ENCODE measurements at regions not wholly inside any gene's neighbourhood (a gene's known extent, or its start where the extent isn't known, plus 50 kb on each side); places are given as distances from the start of the nearest gene placed in this dataset.
"Not testable (repeated sequence)": the region's sequence is repeated elsewhere in the genome, so short reads cannot be mapped to it uniquely, and the experiment has no call there.

DNA sequence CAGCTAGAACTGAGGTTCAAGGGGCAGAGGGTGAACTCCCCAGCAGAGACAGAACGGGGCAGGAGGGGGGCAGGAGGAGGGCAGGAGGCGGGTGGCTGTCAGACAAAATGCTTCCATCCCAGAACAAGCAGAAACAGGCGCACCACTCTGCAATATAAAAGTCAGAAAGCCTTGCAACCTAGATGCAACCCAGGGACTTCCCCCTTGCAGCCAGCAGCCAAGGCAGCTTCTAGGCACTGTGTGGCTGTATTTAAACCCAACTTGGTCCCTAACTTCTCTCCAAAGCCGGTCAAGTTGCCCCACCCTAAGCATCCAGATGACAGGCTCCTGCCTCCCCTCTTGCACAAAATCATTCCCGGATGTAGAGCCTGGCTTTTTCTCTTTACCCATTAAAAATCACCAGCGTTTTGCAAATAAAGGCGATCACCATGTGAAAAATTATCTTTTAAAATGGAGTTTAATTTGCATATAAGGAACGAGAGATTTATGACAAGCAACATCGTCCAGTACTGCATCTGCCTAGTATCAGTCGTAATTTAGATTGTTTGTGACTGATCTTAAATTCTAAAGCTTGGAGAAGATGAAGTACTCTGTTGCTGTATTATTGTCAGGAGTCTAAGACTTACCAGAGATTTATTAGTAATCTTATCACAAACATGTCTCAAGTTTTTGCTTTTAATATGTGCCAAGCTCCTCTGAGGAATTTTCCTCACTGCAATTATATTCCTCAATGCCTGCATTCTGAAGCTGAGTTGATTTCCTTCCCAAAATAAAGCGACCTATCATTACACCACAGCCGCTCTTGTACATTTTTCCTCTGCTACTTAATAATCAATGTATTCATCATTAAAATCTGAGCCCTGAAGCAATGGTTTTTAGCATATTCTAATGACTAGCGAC is 307.1 kb upstream of the ZNF507 start:
- DNase-seq (ENCODE audit: low read depth) = no peak

DNA sequence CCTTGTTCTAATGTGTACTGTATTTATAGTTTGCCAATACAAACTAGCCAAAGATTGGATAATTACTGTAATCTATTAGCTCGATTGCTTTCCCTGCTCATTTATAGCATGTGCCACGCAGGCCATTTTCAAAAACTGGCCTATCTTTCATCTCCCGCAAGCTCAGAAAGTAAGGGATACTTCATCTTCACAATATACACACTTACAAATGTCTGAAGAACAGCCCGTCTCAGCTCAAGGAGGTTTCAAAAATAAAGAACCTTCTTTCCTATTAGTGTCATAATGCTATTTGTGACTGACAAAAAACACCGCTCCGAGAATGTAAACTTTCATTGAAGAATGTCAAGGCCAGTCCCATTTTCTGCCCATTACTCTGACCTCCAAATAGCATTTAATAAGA is 306.4 kb upstream of the ZNF507 start:
- DNase-seq (ENCODE audit: low read depth) = no peak

DNA sequence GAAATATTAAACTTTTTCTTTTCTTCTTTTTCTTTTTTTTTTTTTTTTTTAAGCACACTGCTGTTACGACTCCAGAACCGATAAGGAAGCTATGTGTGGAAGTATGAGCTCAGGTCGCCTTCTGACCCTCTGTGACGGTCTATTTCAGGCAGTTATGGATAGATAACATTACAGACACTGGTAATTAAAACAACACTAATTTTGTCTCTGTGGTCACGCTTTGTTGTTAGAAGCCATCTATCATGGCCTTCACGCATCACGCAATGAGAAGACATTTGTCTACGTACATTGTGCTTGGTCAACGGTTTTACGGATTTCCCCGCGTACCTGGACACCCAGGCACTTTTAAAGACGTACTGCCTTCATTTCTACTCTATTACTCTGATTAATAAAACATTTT is 306.0 kb upstream of the ZNF507 start:
- no peak for DNase-seq (ENCODE audit: low read depth)

DNA sequence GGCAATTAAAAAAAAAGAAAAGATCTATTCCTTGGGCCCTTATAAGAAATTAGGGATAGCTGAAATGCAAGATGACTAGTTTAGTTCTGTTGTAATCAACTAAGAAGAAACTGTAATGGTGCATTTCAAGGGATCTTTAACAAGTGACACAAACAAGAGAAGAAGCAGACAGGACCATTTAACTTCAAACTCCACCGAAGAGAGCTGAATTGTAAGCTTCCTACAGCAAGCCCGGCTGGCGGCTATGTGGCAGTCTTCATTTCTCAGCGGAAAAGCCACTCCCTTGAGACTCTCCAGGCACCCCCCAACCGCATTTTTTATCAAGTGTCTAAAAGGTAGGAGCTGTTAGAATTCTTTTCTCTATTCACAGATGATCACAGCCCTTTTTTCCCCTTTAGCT is 305.2 kb upstream of the ZNF507 start:
- no peak for DNase-seq (ENCODE audit: low read depth)

DNA sequence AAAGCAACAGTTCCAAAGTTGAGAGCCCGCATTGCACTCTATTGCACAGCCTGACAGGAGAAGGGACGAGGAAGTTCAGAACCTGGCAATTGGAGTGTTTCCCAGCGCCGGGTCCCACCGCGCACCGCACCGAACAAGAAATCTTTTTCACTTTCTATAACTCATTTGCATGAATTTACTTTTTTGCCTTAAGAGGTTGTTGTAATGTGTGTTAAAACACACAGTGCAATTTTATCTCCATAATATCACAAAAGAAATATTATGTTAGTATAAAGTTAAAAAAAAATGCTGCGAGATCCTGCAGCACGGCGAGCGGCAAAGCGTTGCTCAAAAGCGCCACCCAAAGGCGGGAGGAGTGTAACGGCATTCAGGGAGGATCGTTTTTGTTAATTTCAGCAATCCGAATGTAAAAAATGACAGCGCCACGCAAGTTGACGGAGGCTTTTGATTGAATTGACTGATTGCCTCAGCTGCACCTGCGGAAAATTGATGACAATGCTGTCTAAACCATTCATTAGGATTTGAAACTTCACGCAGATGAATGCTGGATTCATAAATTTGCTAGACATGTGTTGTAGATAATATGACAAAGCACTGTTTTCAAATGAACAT is 303.6 kb upstream of the ZNF507 start:
- DNase-seq (ENCODE audit: low read depth) = no peak

DNA sequence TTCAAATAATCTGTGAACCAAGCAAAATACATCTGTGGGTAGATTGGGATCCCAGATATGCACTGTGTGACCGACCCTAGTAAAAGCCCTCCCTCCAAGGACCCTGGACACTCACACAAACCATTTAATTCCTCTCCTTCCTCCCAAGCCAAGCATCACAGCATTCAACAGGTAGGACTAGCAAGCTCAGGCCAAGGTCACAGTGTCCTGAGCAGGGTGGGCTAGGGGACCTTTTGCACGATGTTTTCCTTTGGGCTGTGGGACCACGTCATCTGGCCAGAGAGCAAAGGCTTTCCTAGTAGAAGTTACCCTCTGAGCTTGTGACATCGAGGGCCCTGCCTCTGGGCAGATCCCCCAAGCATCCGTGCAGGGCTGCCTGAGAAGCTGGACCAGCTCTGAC is 297.6 kb upstream of the ZNF507 start:
- DNase-seq (ENCODE audit: low read depth) = no peak

DNA sequence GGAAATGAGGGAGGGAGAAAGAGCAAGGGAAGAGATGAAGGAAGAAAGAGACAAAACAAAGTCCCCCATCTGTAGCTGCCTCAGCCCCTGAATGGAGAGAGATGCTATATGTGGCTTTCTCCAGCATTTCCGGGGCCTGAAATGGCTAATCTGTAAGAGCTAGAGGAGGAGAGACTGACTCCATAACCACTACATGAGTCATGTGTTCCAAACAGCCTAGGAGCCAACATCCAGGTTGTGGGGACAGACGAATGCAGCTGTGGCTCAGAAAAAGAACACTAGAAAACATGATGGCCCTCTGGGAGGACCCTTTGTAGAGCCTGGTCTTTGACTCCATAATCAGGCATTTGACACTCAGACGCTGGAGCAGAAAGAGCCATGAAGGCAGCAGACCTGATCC is 292.0 kb upstream of the ZNF507 start:
- DNase-seq (ENCODE audit: low read depth) = no peak

DNA sequence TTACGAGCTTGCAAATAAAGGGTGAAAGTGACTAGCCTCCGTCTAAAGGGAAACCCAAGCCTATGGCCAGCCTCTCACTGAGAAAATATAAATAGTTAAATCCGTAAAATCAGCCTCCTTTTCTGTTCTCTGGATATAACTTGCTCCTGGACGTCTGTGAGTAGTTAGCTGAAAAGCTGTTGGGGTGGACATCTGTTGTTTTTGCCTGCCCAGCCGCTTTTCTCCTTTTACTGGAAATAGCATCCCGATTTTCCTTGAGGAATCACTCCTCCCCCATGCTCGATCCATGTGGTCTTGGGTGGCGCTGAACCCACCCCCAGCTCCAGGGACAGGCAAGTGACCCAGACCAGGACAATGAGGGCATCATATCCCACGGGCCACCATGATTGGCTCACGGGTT is 291.5 kb upstream of the ZNF507 start:
- DNase-seq (ENCODE audit: low read depth) = no peak

DNA sequence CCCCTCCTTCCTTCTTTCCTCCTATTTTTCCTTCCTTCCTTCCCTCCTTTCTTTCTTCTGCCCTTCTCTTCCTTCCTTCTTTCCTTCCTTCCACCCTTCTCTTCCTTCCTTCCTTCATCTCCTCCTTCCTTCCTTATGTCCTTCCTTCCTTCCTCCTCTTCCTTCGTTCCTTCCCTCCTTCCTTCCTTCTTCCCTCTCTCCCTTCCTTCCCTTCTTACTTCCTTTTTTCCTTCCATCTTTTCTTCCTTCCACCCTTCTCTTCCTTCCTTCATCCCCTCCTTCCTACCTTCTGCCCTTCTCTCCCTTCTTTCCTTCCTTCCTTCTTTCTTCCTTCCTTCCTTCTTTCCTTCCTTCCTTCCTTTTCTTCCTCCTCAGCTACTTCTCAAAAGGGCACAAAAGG is 287.3 kb upstream of the ZNF507 start:
- no peak for DNase-seq (ENCODE audit: low read depth)

DNA sequence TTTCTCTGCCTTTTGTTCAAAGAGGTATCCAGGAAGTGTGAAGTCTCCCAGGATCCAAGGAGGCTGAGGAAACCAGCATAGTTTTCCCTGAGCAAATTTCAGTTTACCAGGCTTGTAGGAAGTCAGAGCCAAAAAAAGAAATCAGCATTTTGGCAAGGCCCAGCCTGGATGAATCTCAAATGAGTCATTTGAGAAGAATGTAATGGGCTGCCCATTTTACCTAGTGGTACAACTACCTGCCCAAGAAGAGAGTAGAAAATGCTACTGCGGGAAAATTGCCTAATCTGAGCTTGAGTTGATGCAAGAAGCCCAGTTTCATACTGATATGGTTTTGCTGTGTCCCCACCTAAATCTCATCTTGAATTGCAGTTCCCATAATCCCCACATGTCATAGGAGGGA is 284.1 kb upstream of the ZNF507 start:
- no peak for DNase-seq (ENCODE audit: low read depth)

DNA sequence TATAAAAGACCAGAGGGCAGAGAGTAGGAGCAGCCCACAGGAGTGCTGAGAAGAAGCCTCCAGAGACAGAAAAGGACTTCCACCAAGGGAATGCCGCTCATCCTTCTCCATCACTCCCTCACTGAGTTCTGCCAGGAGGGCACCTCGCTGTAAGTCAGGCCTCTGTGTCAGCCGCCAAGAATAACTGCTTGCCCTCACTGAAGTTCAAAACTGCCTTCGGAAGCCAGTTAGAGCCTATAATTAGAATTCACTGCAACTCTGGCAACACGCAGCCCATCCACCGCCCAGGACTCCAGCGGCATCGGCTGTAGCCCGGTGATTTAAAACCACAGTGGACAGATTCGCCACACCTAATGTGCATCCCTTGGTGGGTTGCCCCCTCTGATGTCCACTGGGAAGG is 281.8 kb upstream of the ZNF507 start:
- no peak for DNase-seq (ENCODE audit: low read depth)

DNA sequence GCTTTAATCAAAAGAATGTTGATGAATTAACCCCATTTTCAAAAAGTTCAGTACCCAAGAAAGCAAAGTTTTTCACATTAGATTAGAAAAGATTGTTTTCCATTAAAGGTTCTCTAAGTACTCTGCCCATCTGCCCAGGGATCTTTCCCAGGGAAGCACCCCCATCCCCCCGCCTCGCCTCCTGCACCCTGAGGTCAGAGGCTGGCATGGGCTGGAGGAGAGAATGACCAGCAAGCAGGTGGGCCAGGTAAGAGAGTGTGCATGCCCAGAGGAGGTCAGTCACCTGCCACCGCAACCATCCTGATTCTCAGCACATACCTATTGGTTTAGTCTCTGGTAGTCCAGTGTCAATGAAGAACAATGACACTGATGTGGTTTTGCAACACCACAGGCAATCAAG is 279.4 kb upstream of the ZNF507 start:
- no peak for DNase-seq (ENCODE audit: low read depth)

DNA sequence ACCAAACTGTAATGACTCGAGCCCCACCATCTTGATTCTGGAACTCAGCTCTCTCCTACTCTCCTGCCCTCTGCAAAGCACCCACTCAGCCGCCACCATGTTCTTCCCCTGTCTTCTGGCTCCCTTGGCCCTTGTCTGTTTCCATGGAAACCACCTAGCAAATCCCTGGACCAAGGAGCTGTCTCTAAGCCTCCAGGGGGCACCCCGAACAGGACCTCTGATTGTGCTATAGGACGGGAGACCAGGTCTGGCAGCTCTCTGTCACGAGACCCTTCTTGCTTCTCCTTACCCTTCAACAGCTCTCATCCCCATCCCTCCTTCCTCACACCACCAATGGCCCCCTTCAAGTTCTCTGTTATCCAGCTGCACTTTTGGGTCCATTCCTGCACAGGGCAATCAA is 277.7 kb upstream of the ZNF507 start:
- no peak for DNase-seq (ENCODE audit: low read depth)

DNA sequence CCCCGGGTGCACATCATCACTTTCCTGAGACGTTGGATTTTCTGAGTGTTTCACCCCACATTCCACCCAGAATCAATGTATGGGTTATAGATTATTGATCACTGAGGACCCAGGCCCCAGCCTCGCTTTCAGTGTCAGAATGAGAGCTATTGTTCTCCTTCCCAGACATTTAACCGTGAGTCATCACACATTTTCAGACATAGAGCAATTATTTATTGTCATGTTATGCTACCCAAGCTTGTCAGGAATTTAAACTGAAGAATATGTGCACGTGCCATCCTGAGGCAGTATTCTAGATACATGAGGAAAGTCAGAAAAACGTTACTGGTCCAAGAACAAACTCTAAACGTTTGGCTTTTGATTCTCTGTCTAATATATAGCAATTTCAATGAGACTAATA is 276.6 kb upstream of the ZNF507 start:
- no peak for DNase-seq (ENCODE audit: low read depth)

DNA sequence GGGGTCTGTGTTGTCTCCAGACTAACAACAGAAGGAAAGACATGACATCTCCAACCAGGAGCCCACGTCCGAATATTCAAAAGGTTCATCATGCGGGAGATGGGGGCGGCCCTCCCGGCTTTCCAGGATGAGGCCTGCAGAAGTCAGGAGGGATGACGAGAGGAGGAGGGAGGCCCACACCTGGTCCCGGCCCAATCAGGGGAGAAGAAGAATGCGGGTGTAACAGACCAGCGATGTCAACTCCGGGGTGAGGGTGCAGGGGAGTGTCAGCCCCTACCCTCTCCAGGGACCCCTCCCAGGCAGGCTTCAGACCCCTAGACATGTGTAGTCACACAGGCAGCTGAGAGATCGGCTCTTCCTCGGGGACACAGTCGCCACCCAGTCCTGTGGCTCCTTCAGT is 275.3 kb upstream of the ZNF507 start:
- no peak for DNase-seq (ENCODE audit: low read depth)

DNA sequence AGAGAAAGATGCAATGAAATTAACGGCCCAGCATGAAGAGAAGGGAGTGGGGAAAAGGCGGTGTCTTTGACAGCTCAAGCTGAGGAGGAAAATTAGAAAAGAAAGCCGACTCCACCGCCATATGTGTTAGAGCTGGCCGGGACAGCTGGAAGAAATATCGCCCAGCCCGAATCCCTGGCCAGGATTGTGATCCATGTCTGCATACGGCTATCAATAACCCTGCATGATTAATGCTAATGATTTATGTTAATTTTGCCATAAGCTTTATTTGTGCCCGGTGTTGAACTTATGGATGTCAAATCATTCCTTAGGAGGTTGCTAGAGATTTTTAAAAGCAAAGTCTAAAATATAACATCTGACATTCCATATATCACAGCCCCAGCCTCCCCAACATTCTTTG is 263.4 kb upstream of the ZNF507 start:
- no peak for DNase-seq (ENCODE audit: low read depth)

DNA sequence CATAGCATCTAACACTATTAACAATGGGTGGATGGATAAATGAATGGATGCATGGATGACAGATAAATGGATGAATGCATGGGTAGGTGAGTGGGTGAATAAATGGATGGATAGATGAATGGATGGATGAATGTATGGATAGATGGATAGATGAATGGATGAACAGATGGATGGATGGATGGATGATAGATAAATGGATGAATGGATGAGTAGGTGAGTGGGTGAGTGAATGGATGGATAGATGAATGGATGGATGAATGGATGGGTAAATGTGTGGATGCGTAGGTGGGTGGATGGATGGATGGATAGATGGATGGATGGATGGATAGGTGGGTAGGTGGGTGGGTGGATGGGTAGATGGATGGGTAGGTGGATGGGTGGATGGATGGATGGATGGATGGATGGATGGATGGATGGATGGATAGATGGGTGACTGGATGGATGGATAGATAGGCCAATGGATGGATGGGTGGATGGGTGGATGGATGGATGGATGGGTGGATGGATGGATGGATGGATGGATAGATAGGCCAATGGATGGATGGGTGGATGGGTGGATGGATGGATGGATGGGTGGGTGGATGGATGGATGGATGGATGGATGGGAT is 260.6 kb upstream of the ZNF507 start:
- not testable (repeated sequence) for DNase-seq (ENCODE audit: low read depth)

DNA sequence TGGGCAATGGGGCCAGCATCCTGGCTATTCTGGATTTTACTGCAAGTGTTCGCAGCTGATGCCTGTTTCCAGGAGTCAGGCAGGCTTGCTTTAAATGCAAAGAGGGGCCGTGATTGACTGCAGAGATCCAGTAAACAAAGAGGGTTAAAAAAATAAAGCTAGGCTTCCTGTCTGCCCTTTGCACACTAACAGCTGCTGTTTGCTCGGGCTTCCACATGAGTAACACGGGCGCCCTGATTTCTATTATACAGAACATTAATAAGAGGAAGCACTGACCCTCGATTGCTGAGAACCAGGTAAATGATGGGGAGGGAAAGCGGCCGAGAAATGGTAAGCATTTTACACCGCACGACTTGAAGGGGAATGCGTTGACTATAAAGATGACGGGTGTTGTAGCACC is 254.2 kb upstream of the ZNF507 start:
- DNase-seq (ENCODE audit: low read depth) = no peak

DNA sequence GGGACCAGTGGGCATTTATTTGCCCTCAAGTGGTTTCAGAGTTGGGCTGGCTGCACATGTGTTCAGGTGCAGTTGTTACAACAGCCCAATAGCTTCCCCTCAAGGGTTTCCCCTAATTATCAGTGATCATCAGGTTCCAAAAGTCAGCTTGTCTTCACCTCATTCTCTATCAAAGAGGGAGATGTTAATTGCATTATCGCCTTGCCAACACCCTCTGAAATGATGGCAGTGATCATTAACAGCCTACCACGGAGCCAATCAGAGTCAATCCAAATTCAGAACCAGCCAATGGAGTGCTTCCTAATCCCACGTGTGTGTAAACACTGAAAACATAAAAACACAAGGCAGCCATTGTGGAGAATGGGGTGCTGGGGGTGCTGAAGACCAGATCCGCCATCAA is 248.4 kb upstream of the ZNF507 start:
- no peak for DNase-seq (ENCODE audit: low read depth)

DNA sequence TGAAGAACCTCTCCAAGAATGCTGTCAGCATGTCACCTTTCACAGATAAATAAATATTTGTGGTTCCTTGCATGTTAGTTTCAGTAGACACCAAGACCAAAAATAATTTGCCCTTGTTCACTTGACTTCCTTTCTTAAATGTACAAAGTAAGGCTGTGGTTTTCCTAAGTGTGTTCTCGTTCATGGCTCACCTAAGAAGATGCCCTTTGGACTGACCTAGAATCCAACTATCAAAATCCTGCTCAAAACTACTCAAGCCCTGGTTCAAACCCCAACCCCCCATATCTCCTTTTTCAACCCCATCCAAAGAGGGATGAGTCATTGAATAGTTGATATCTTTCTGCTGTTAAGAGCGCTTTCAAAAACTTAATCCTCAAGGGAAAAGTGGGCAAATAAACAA is 247.8 kb upstream of the ZNF507 start:
- DNase-seq (ENCODE audit: low read depth) = no peak

DNA sequence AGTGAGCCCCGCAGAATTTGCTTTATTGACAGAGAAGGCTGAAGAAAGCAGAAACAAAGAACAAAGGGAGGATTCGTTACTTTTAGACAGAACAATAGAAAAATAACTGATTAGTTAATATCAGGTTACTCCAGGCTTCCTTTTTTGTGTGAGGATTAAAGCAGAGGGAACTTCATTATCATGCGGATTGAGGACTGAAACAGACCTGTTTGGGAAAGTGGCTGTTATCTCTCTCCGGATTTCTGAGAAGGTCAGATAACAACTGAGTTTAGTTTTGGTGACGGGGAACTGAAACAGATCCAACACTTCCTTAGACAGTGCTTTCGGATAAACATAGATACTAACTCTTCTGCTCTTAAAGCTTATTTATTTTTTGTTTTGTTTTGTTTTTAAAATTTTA is 246.4 kb upstream of the ZNF507 start:
- DNase-seq (ENCODE audit: low read depth) = no peak

DNA sequence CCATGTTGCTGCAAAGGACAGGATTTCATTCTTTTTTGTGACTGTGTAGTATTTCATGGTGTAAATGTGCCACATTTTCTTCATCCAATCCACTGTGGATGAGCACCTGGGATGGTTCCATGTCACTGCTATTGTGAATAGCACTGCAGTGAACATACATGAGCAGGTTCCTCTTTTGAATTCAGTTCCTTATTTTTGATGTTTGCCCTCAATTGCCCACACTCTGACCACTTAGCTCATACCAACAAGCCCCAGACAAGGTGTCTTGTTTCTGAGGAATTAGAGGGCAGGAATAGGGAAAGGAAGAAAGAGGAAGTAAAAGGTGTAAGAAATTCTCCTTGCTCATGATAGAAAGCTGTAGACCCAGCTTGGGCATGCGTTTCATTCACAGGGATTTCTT is 244.2 kb upstream of the ZNF507 start:
- DNase-seq (ENCODE audit: low read depth) = no peak

DNA sequence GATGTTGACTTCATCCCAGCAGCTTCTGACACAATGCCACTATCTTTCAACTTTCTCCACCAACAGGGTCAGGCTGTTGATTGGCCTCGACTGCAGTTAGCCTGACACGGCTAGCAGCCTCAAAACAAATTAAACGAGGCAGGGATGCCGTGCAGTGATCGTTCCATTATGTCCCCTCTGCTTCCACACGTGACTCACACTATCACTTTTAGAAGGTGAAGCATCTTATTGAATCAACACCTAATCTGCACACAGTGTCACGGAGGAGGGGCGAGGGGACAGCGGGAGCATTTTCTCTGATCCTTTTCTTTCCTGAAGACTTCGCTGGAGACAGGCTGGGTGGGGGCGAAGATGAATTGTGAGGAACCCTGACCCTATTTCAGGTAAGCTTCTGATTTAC is 241.9 kb upstream of the ZNF507 start:
- no peak for DNase-seq (ENCODE audit: low read depth)
